Liver (tissue), 7 donors: ENCODE measurements at regions not wholly inside any gene's neighbourhood (a gene's known extent, or its start where the extent isn't known, plus 50 kb on each side); places are given as distances from the start of the nearest gene placed in this dataset.

Experiments
- DNase-seq: peaks from one replicate; pipeline ENCODE4 v3.0.0-alpha.2; 2017; ENCODE audit warnings: low spot score
- H3K27ac ChIP-seq, 2 donors: one replicate each; pipeline ENCODE4 v1.7.0; 2013; ENCODE audit warnings: inconsistent platforms in 2 of 2, low read length in 2 of 2, control low read depth in 1 of 2, low read depth in 1 of 2, mild to moderate bottlenecking in 1 of 2
- H3K27me3 ChIP-seq, 4 donors: one replicate each; pipeline versions ENCODE4 v1.6.1 to v1.7.0; 2013; ENCODE audit warnings: low read length in 3 of 4, inconsistent platforms in 1 of 4, mild to moderate bottlenecking in 1 of 4, moderate library complexity in 1 of 4; ENCODE audit not compliant: control insufficient read depth in 4 of 4, insufficient read depth in 4 of 4
- H3K36me3 ChIP-seq, 4 donors: one replicate each; pipeline versions ENCODE4 v1.6.1 to v1.7.0; 2013; ENCODE audit warnings: low read length in 3 of 4, mild to moderate bottlenecking in 3 of 4, low read depth in 1 of 4, moderate library complexity in 1 of 4; ENCODE audit not compliant: control insufficient read depth in 4 of 4, insufficient read depth in 3 of 4
- H3K4me1 ChIP-seq, 4 donors: one replicate each; pipeline versions ENCODE4 v1.6.1 to v1.7.0; 2013; ENCODE audit warnings: low read length in 3 of 4, mild to moderate bottlenecking in 3 of 4, moderate library complexity in 1 of 4; ENCODE audit not compliant: control insufficient read depth in 4 of 4, insufficient read depth in 4 of 4
- H3K4me3 ChIP-seq, 3 donors: one replicate each; pipeline versions ENCODE4 v1.6.1 to v1.7.0; 2013; ENCODE audit warnings: low read length in 3 of 3, control low read depth in 1 of 3, low read depth in 1 of 3, mild to moderate bottlenecking in 1 of 3
- H3K9ac ChIP-seq, 2 donors: one replicate each; pipeline ENCODE4 v1.7.0; 2013; ENCODE audit warnings: low read length in 2 of 2, mild to moderate bottlenecking in 2 of 2, moderate library complexity in 2 of 2, control low read depth in 1 of 2, low read depth in 1 of 2
- H3K9me3 ChIP-seq, 4 donors: one replicate each; pipeline versions ENCODE4 v1.6.1 to v1.7.0; 2013; ENCODE audit warnings: low read length in 3 of 4; ENCODE audit not compliant: control insufficient read depth in 4 of 4
- EGR1 ChIP-seq, 2 donors: IDR thresholded peaks; 2 replicates each; pipeline ENCODE4 v1.6.1; 2016 to 2018; ENCODE audit warnings: antibody characterized with exemption in 2 of 2, low read depth in 2 of 2
- FOXA1 ChIP-seq: IDR thresholded peaks from 2 replicates; pipeline ENCODE4 v1.6.1; 2016; ENCODE audit warnings: antibody characterized with exemption
- FOXA2 ChIP-seq: IDR thresholded peaks from 2 replicates; pipeline ENCODE4 v1.6.1; 2016; ENCODE audit warnings: antibody characterized with exemption
- GABPA ChIP-seq, 2 donors: IDR thresholded peaks in 1 of 2; conservative IDR thresholded peaks in 1 of 2; 2 replicates each; pipeline ENCODE4 v1.6.1; 2016; ENCODE audit warnings: antibody characterized with exemption in 2 of 2, mild to moderate bottlenecking in 1 of 2, moderate library complexity in 1 of 2
- JUND ChIP-seq, 2 donors: IDR thresholded peaks; 2 replicates each; pipeline ENCODE4 v1.6.1; 2016; ENCODE audit warnings: antibody characterized with exemption in 2 of 2
- NR2F2 ChIP-seq: IDR thresholded peaks from 2 replicates; pipeline ENCODE4 v1.6.1; 2016; ENCODE audit warnings: antibody characterized with exemption
- TAF1 ChIP-seq: conservative IDR thresholded peaks from 2 replicates; pipeline ENCODE4 v1.6.1; 2016; ENCODE audit warnings: antibody characterized with exemption, mild to moderate bottlenecking
- WGBS: extraction: QIAGEN DNeasy Blood & Tissue Kit; methylation state at CpG from one replicate; pipeline ENCODE4 v1.1.7; 2013; 5-methylcytosine and 5-hydroxymethylcytosine counted together
- TF ChIP-seq, protein P1 (sequence below): IDR thresholded peaks from 2 replicates; pipeline ENCODE4 v1.6.1; 2016; ENCODE audit warnings: antibody characterized with exemption
- TF ChIP-seq, protein P2 (sequence below): IDR thresholded peaks from 2 replicates; pipeline ENCODE4 v1.6.1; 2016; ENCODE audit warnings: antibody characterized with exemption, mild to moderate bottlenecking
- TF ChIP-seq, protein P3 (sequence below): IDR thresholded peaks from 2 replicates; pipeline ENCODE4 v1.6.1; 2016; ENCODE audit warnings: antibody characterized with exemption
- donor health status: healthy.
- donor health status: healthy.
- donor health status: healthy.
- donor health status: healthy.

DNA sequence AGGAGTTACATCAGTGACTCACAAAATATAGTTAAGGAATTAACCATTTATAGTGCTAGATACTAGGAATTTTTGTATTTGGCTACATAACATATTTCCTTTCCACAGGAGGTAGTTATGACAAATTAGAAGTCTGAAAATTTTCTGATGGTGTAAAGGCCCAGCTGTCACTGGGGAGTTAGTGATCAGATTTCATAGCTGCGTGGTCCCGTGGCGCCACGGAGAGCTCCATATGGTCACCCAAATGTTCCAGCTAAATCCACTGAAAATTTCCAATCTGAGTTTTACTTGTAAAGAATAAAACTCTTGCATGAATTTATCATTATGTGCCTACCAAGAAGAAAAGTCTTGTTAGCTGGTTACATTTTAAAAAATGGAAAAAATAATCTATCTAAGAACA lies 368.9 kb upstream of the PLSCR5 start (continued):
- TF ChIP-seq JUND (IDR thresholded peaks at IDR 0.05) = no peak
- no peak for TF ChIP-seq GABPA (IDR thresholded peaks at IDR 0.05 in 1 of 2, conservative IDR thresholded peaks at IDR 0.05 in 1 of 2)
- TF ChIP-seq EGR1 (IDR thresholded peaks at IDR 0.05; ENCODE audit: low read depth in 2 of 2) = no peak
- no peak for TF ChIP-seq FOXA1
- TF ChIP-seq, protein P1, sequence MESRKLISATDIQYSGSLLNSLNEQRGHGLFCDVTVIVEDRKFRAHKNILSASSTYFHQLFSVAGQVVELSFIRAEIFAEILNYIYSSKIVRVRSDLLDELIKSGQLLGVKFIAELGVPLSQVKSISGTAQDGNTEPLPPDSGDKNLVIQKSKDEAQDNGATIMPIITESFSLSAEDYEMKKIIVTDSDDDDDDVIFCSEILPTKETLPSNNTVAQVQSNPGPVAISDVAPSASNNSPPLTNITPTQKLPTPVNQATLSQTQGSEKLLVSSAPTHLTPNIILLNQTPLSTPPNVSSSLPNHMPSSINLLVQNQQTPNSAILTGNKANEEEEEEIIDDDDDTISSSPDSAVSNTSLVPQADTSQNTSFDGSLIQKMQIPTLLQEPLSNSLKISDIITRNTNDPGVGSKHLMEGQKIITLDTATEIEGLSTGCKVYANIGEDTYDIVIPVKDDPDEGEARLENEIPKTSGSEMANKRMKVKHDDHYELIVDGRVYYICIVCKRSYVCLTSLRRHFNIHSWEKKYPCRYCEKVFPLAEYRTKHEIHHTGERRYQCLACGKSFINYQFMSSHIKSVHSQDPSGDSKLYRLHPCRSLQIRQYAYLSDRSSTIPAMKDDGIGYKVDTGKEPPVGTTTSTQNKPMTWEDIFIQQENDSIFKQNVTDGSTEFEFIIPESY = no peak

DNA sequence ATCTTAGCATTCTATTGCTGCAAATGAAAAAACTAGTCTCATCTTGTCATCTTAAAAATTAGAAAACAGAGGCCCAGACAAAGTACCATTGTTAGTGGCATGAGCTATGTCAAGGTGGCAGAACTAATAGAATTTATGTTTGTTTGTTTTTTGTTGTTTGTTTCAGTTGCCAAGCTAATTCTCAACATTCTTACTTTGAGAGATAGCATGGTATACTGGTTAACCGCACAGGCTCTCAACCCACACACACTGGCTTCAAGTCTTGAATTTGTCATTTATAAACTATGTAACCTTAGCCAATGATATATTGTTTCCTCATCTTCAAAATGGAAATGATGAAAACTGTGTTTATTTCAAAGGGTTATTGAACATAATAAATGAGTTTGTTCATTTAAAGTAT lies 367.6 kb upstream of the PLSCR5 start:
- no peaks in the 10 kb centered on the region for H3K9me3 ChIP-seq
- no peak for DNase-seq
- 84% methylated on average over 1 of the region's 1 CpG for WGBS
- H3K36me3 ChIP-seq = no peaks in the 10 kb centered on the region
- H3K9ac ChIP-seq = no peak overlapping the region
- no peaks in the 10 kb centered on the region for H3K27me3 ChIP-seq
- H3K27ac ChIP-seq = no peak overlapping the region
- H3K4me3 ChIP-seq = no peak overlapping the region
- no peak for TF ChIP-seq GABPA (IDR thresholded peaks at IDR 0.05 in 1 of 2, conservative IDR thresholded peaks at IDR 0.05 in 1 of 2)
- no peak for TF ChIP-seq EGR1 (IDR thresholded peaks at IDR 0.05; ENCODE audit: low read depth in 2 of 2)
- TF ChIP-seq TAF1 = no peak
- TF ChIP-seq NR2F2 = no peak
- TF ChIP-seq, protein P2, sequence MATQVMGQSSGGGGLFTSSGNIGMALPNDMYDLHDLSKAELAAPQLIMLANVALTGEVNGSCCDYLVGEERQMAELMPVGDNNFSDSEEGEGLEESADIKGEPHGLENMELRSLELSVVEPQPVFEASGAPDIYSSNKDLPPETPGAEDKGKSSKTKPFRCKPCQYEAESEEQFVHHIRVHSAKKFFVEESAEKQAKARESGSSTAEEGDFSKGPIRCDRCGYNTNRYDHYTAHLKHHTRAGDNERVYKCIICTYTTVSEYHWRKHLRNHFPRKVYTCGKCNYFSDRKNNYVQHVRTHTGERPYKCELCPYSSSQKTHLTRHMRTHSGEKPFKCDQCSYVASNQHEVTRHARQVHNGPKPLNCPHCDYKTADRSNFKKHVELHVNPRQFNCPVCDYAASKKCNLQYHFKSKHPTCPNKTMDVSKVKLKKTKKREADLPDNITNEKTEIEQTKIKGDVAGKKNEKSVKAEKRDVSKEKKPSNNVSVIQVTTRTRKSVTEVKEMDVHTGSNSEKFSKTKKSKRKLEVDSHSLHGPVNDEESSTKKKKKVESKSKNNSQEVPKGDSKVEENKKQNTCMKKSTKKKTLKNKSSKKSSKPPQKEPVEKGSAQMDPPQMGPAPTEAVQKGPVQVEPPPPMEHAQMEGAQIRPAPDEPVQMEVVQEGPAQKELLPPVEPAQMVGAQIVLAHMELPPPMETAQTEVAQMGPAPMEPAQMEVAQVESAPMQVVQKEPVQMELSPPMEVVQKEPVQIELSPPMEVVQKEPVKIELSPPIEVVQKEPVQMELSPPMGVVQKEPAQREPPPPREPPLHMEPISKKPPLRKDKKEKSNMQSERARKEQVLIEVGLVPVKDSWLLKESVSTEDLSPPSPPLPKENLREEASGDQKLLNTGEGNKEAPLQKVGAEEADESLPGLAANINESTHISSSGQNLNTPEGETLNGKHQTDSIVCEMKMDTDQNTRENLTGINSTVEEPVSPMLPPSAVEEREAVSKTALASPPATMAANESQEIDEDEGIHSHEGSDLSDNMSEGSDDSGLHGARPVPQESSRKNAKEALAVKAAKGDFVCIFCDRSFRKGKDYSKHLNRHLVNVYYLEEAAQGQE = no peak
- TF ChIP-seq FOXA2 = no peak
- TF ChIP-seq JUND (IDR thresholded peaks at IDR 0.05) = no peak
- TF ChIP-seq, protein P1 = no peak
- TF ChIP-seq, protein P3, sequence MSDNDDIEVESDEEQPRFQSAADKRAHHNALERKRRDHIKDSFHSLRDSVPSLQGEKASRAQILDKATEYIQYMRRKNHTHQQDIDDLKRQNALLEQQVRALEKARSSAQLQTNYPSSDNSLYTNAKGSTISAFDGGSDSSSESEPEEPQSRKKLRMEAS = no peak
- no peaks in the 10 kb centered on the region for H3K4me1 ChIP-seq

DNA sequence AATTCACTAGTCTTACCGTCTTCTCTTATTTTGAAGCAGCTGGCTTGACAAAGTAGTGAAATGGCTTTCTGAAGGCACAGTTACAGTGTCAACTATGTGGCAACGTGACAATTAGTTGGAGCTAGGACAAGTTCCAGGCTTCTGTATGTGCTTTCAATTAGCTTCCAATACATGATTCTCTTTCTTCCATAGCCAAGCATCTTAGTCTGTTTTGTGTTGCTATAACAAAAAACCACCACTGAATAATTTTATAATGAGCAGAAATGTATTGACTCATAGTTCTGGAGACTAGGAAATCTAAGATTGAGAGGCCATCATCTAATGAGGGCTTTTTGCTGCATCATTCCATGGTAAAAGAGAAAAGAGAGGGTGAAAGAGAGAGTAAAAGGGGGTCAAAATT lies 365.1 kb upstream of the PLSCR5 start:
- H3K4me1 ChIP-seq = no peaks in the 10 kb centered on the region
- 75% methylated on average over 2 of the region's 2 CpGs for WGBS
- no peak overlapping the region for H3K27ac ChIP-seq
- no peak for DNase-seq
- H3K36me3 ChIP-seq = no peaks in the 10 kb centered on the region
- TF ChIP-seq NR2F2 = no peak
- no peaks in the 10 kb centered on the region for H3K9me3 ChIP-seq
- H3K9ac ChIP-seq = no peak overlapping the region
- no peaks in the 10 kb centered on the region for H3K27me3 ChIP-seq
- H3K4me3 ChIP-seq = no peak overlapping the region
